ENCODE measurements at regions not wholly inside any gene's neighbourhood (a gene's known extent, or its start where the extent isn't known, plus 50 kb on each side); places are given as distances from the start of the nearest gene placed in this dataset.

- no peak for DNase-seq (ENCODE audit: low read depth in 2 of 3, low spot score in 2 of 3)
Measured at GRCh38 chr22:26842103-26842502, 184.7 kb downstream of the MIAT start.

GRCh38 chr22:26845021-26845743 is 187.8 kb downstream of the MIAT start:
- DNase-seq (ENCODE audit: low read depth in 2 of 3, low spot score in 2 of 3): peak in 1 of 3 donors; percentile 58

- DNase-seq (ENCODE audit: low read depth in 2 of 3, low spot score in 2 of 3): no peak
Measured at GRCh38 chr22:26846076-26846475, 188.7 kb downstream of the MIAT start.

- DNase-seq (ENCODE audit: low read depth in 2 of 3, low spot score in 2 of 3): no peak
Measured at GRCh38 chr22:26846645-26847044, 189.3 kb downstream of the MIAT start.

- no peak for DNase-seq (ENCODE audit: low read depth in 2 of 3, low spot score in 2 of 3)
Measured at GRCh38 chr22:26847046-26847445, 189.7 kb downstream of the MIAT start.

GRCh38 chr22:26847816-26848215 is 190.4 kb downstream of the MIAT start:
- DNase-seq (ENCODE audit: low read depth in 2 of 3, low spot score in 2 of 3): no peak

- DNase-seq (ENCODE audit: low read depth in 2 of 3, low spot score in 2 of 3): no peak
Measured at GRCh38 chr22:26848244-26848920, 191.0 kb downstream of the MIAT start.

- no peak for DNase-seq (ENCODE audit: low read depth in 2 of 3, low spot score in 2 of 3)
Measured at GRCh38 chr22:26849575-26849974, 192.2 kb downstream of the MIAT start.

GRCh38 chr22:26851125-26851524 is 193.7 kb downstream of the MIAT start:
- DNase-seq (ENCODE audit: low read depth in 2 of 3, low spot score in 2 of 3): no peak

GRCh38 chr22:26852176-26852575 is 194.8 kb downstream of the MIAT start:
- DNase-seq (ENCODE audit: low read depth in 2 of 3, low spot score in 2 of 3): no peak

- DNase-seq (ENCODE audit: low read depth in 2 of 3, low spot score in 2 of 3): no peak
Measured at GRCh38 chr22:26853071-26853470, 195.7 kb downstream of the MIAT start.

GRCh38 chr22:26853495-26853894 is 196.1 kb downstream of the MIAT start:
- DNase-seq (ENCODE audit: low read depth in 2 of 3, low spot score in 2 of 3): no peak

GRCh38 chr22:26857169-26857568 is 199.8 kb downstream of the MIAT start:
- DNase-seq (ENCODE audit: low read depth in 2 of 3, low spot score in 2 of 3): no peak

GRCh38 chr22:26860301-26860700 is 202.9 kb downstream of the MIAT start:
- no peak for DNase-seq (ENCODE audit: low read depth in 2 of 3, low spot score in 2 of 3)

GRCh38 chr22:26865021-26865420 is 207.6 kb downstream of the MIAT start:
- no peak for DNase-seq (ENCODE audit: low read depth in 2 of 3, low spot score in 2 of 3)

- no peak for DNase-seq (ENCODE audit: low read depth in 2 of 3, low spot score in 2 of 3)
Measured at GRCh38 chr22:26883393-26883792, 226.0 kb downstream of the MIAT start.

- no peak for DNase-seq (ENCODE audit: low read depth in 2 of 3, low spot score in 2 of 3)
Measured at GRCh38 chr22:26884921-26885320, 227.5 kb downstream of the MIAT start.

GRCh38 chr22:26885441-26886261 is 228.3 kb downstream of the MIAT start:
- DNase-seq (ENCODE audit: low read depth in 2 of 3, low spot score in 2 of 3): no peak

GRCh38 chr22:26887456-26887855 is 230.1 kb downstream of the MIAT start:
- DNase-seq (ENCODE audit: low read depth in 2 of 3, low spot score in 2 of 3): no peak

- DNase-seq (ENCODE audit: low read depth in 2 of 3, low spot score in 2 of 3): no peak
Measured at GRCh38 chr22:26887916-26888315, 230.5 kb downstream of the MIAT start.

GRCh38 chr22:26888887-26889286 is 231.5 kb downstream of the MIAT start:
- DNase-seq (ENCODE audit: low read depth in 2 of 3, low spot score in 2 of 3): no peak

GRCh38 chr22:26889802-26890201 is 232.4 kb downstream of the MIAT start:
- DNase-seq (ENCODE audit: low read depth in 2 of 3, low spot score in 2 of 3): no peak

Data from hematopoietic multipotent progenitor cell (in vitro differentiated cells).